Heart right ventricle (tissue), 16 donors: ENCODE measurements at regions not wholly inside any gene's neighbourhood (a gene's known extent, or its start where the extent isn't known, plus 50 kb on each side); places are given as distances from the start of the nearest gene placed in this dataset.
A peak's percentile ranks its signal among the peaks of the same experiment; 100 is the strongest.

Experiments used
- ATAC-seq, 8 donors: fragments of 200-7000 bp; cut with Tn5 transposase; one replicate each; pipeline ENCODE4 v1.9.1; 2020; ENCODE audit warnings: mild to moderate bottlenecking in 8 of 8, moderate library complexity in 8 of 8, moderate number of reproducible peaks in 1 of 8
- DNase-seq, 2 donors: peaks; one replicate each; pipeline ENCODE4 v3.0.0-alpha.2; 2020
- H3K27ac ChIP-seq, 10 donors: fragments of 200-600 bp; sonication (generic) in 2 of 10; one replicate each; pipeline versions ENCODE4 v1.5.0 to v1.8.0; 2020 to 2022; ENCODE audit warnings: mild to moderate bottlenecking in 3 of 10
- H3K27me3 ChIP-seq, 7 donors: fragments of 200-600 bp; one replicate each; pipeline ENCODE4 v1.8.0; 2021 to 2022; ENCODE audit warnings: mild to moderate bottlenecking in 2 of 7
- H3K36me3 ChIP-seq, 9 donors: fragments of 200-600 bp; sonication (generic) in 1 of 9; one replicate each; pipeline versions ENCODE4 v1.5.0 to v1.8.0; 2020 to 2022; ENCODE audit warnings: mild to moderate bottlenecking in 2 of 9
- H3K4me1 ChIP-seq, 9 donors: fragments of 200-600 bp; sonication (generic) in 1 of 9; one replicate each; pipeline versions ENCODE4 v1.5.0 to v1.8.0; 2020 to 2022; ENCODE audit warnings: mild to moderate bottlenecking in 4 of 9
- H3K4me3 ChIP-seq, 10 donors: fragments of 200-600 bp; sonication (generic) in 2 of 10; one replicate each; pipeline versions ENCODE4 v1.5.0 to v1.8.0; 2020 to 2022; ENCODE audit warnings: mild to moderate bottlenecking in 7 of 10, moderate library complexity in 2 of 10
- H3K9me3 ChIP-seq, 11 donors: fragments of 200-600 bp in 10 of 11; sonication (generic) in 2 of 11; one replicate each; pipeline versions ENCODE4 v1.5.0 to v1.8.0; 2013 to 2022; ENCODE audit warnings: mild to moderate bottlenecking in 2 of 11, control low read depth in 1 of 11, moderate library complexity in 1 of 11
- CTCF ChIP-seq, 9 donors: fragments of 200-600 bp; sonication (generic) in 2 of 9; IDR thresholded peaks; one replicate each; pipeline versions ENCODE4 v1.5.0 to v1.8.0; 2021 to 2022; ENCODE audit warnings: antibody characterized with exemption in 9 of 9, mild to moderate bottlenecking in 5 of 9, moderate library complexity in 1 of 9
- WGBS, 2 donors: extraction: QIAGEN DNeasy Blood & Tissue Kit; methylation state at CpG; one replicate each; pipeline ENCODE4 v1.1.7; 2013; ENCODE audit warnings: inconsistent platforms in 1 of 2; 5-methylcytosine and 5-hydroxymethylcytosine counted together
- intact Hi-C, 10 donors: fragments of 100-400 bp; cut with DNase I; formaldehyde crosslinking; loops; one replicate each; pipeline versions ENCODE4 v1.11.1 to v1.14.2; 2022
- donor health status: Arrhythmogenic right ventricular cardiomyopathy.
- donor health status: ischemic (EF 13 %, LVEDD 7.1; RV severe dilation, severe dysfunction).
- donor health status: healthy with polysubstance abuse.
- donor health status: DM: no; HTN: yes; CAD: no.
- donor health status: DM: no; HTN: no; CAD: no.
- donor health status: ischemic (EF 25% LVEDD 6.9; RV normal size, moderate dysfunction).
- donor health status: ischemic (EF 25% LVEDD 5.7; RV mildly dilated, moderate dysfunction).
- donor health status: healthy.
- donor health status: DM: yes; HTN: yes; CAD: no.
- donor health status: Ischemic cardiomyopathy.
- donor health status: ischemic (EF 35%, LVEDD 5.7; RV mildly dilated, moderate dysfunction).
- donor health status: nonischemic (EF 11% LVEDD 7.7; RV severe dilation, severe dysfunction).
- donor health status: DM: yes; HTN: yes; CAD: no.
- donor health status: PGD.
- donor health status: ischemic (EF 29% LVEDD 5.4; RV normal size, mild dysfunction).
- donor health status: nonischemic (EF 23%, LVEDD 6.1; RV moderate dilation, normal function).

DNA sequence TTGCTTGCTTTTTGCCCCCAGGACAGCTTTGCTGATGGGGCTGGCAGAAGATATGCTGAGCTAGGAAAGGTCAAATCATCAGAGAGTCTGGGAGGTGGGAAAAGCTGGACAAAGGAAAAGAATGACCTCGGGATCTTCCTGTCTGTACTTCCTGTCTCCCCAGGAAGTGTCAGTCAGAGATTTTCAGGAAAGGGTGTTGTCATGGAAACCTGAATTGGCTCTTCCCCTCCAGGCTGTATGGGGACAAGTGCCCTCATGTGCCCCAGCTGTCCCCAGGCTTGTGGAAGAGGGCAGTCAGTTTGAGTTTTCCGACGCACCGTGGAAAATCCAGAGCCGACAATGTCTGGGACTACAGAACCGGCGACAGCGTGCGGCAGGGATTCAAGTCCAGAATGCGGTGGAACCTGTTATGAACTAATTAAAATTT lies 122.7 kb upstream of the ZFHX3 start:
- Histone ChIP-seq H3K27ac (peak overlapping the region in 7 of 10 donors; percentile 6 to 86 (median 48)), H3K4me1 (peaks cover 0 to 49% (median 16%) of the 10 kb centered on the region in 9 donors), H3K27me3 (no peaks in the 10 kb centered on the region), H3K36me3 (no peaks in the 10 kb centered on the region), H3K9me3 (no peaks in the 10 kb centered on the region), H3K4me3 (no peak overlapping the region)
- TF ChIP-seq CTCF (IDR thresholded peaks at IDR 0.05) = no peak
- ATAC-seq (peak in 7 of 8 donors; percentile 6 to 58 (median 25)), DNase-seq (peak in 1 of 2 donors; percentile 30)
- 49 to 67% methylated on average over 10 of the region's 10 CpGs for WGBS, 2 donors
- intact Hi-C loops = loop anchor here in 9 of 10 donors (5.0 to 10.0 kb wide), 6 partner anchors 103 to 1316 kb away; no protein-coding TSS in a partner anchor

DNA sequence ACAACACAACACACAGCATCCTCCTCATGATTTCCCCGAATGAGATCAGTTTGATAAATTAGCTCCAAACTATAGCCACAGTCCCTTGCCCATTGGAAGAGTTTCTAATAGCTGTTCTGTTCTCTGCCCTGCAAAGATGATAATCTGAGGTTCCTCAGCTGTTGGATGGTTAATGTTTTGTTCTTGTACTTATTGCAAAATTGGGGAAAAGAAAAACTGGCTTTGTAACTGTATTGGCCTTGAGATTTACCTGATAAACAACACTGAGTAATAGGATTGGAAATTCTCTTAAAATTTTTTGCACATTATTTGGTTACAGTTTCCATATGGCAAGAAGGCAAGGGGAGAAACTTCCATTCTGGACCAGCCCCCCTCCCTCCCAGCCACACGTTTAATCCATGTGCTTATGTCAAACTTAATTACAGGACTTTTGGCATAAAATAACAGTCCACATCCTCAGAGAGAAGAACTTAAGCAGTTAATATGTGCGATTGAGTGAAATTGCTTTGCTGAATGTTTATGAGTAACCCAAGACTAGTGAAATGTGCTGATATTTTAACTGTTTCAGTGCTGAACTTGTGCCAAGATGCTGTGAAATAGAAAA lies 119.1 kb upstream of the ZFHX3 start:
- ATAC-seq = peak in 1 of 8 donors; percentile 13
- no peak for TF ChIP-seq CTCF (IDR thresholded peaks at IDR 0.05)
- DNase-seq = no peak
- Histone ChIP-seq H3K4me3 (peak overlapping the region in 7 of 10 donors; percentile 10 to 32 (median 25)), H3K27ac (peak overlapping the region in 9 of 10 donors; percentile 2 to 70 (median 37)), H3K4me1 (peaks cover 0 to 33% (median 8%) of the 10 kb centered on the region in 9 donors), H3K27me3 (no peaks in the 10 kb centered on the region), H3K36me3 (no peaks in the 10 kb centered on the region), H3K9me3 (no peaks in the 10 kb centered on the region)
- 47 to 58% methylated on average over 3 of the region's 3 CpGs for WGBS, 2 donors
- intact Hi-C loops = no loop called here

DNA sequence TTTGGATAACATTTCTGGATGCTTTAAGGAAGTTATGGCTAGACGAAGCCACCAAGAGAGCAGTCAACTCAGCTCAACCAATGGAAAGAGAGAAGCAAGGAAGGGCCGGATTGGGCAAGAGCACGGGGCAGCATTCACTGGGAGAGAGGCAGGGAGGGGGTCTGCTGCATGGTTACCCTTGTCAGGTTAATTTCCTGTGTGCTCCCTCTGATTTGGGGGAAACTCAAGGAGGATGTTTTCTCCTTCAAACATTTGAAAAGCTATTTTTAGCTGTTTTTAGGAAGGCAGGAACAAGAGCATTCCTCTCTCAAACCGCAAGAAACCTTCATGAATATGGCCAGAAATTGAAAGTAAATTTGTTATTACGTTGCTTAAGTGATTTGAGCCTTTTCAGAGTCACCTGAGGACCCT lies 118.5 kb upstream of the ZFHX3 start:
- Histone ChIP-seq H3K27ac (peak overlapping the region in 9 of 10 donors; percentile 2 to 70 (median 37)), H3K4me1 (peaks cover 0 to 30% (median 8%) of the 10 kb centered on the region in 9 donors), H3K4me3 (peak overlapping the region in 7 of 10 donors; percentile 10 to 32 (median 25)), H3K9me3 (no peaks in the 10 kb centered on the region), H3K36me3 (no peaks in the 10 kb centered on the region), H3K27me3 (no peaks in the 10 kb centered on the region)
- no peak for TF ChIP-seq CTCF (IDR thresholded peaks at IDR 0.05)
- ATAC-seq = peak in 7 of 8 donors; percentile 54 to 71 (median 66)
- 47 to 51% methylated on average over 5 of the region's 5 CpGs for WGBS, 2 donors
- no peak for DNase-seq
- intact Hi-C loops = no loop called here

DNA sequence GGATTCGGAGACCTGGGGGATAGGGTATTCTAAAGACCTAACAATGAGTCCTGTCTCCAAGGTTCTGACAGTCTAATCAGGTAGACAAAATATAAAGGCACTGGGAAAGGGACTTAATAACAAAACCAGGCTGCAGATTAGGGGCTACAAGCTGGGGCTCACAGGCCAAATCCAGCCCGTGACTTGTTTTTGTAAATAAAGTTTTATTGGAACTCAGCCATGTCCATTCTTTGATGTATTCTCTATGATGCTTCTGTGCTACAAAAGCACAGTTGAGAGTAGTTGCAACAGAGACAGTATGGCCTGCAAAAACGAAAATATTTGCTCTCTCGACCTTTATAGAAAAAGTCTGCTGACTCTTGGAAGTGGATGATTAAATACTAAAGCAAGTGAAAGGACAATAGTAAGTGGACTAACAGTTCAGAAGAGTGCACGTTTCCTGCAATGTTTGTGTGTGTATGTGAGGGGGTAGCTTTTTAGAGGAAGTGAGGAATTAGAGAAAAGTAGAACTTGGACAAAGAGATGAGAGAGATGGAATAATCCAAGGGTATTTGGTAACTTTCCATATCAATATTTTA lies 115.4 kb upstream of the ZFHX3 start:
- ATAC-seq (no peak), DNase-seq (no peak)
- intact Hi-C loops = no loop called here
- Histone ChIP-seq H3K9me3 (peaks cover 0 to 5% (median 0%) of the 10 kb centered on the region in 11 donors), H3K36me3 (no peaks in the 10 kb centered on the region), H3K27me3 (no peaks in the 10 kb centered on the region), H3K4me3 (no peak overlapping the region), H3K27ac (no peak overlapping the region), H3K4me1 (peaks cover 0 to 19% (median 2%) of the 10 kb centered on the region in 9 donors)
- 61 to 68% methylated on average over 5 of the region's 5 CpGs for WGBS, 2 donors
- TF ChIP-seq CTCF (IDR thresholded peaks at IDR 0.05) = no peak
